ENCODE measurements at regions not wholly inside any gene's neighbourhood (a gene's known extent, or its start where the extent isn't known, plus 50 kb on each side); places are given as distances from the start of the nearest gene placed in this dataset.
"Not testable (repeated sequence)": the region's sequence is repeated elsewhere in the genome, so short reads cannot be mapped to it uniquely, and the experiment has no call there.

DNA sequence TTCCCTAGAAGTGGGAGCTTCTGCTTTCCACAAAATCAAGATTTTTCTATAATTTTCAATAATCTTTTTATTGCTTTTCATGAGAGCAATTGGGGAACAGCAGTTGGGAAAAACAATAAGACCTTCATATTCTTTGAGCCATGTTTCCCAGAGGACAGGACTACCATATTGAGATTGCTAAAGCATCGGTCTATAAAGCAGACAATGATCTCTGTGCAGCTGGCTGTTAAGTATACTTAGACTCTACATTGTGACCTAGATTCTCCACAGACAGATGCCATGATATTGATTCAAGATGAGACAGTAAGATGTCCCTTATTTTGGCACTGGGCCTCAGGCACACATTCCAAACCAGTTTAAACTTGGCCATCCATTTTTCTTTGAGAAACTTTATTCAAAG, 1178.7 kb downstream of the SUCLG1 start:
- no peak for DNase-seq (ENCODE audit: extremely low read depth, insufficient read length)
- TF ChIP-seq, protein P1, sequence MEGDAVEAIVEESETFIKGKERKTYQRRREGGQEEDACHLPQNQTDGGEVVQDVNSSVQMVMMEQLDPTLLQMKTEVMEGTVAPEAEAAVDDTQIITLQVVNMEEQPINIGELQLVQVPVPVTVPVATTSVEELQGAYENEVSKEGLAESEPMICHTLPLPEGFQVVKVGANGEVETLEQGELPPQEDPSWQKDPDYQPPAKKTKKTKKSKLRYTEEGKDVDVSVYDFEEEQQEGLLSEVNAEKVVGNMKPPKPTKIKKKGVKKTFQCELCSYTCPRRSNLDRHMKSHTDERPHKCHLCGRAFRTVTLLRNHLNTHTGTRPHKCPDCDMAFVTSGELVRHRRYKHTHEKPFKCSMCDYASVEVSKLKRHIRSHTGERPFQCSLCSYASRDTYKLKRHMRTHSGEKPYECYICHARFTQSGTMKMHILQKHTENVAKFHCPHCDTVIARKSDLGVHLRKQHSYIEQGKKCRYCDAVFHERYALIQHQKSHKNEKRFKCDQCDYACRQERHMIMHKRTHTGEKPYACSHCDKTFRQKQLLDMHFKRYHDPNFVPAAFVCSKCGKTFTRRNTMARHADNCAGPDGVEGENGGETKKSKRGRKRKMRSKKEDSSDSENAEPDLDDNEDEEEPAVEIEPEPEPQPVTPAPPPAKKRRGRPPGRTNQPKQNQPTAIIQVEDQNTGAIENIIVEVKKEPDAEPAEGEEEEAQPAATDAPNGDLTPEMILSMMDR (IDR thresholded peaks at IDR 0.05; ENCODE audit: insufficient read depth, low read length, poor library complexity, severe bottlenecking): no peak

DNA sequence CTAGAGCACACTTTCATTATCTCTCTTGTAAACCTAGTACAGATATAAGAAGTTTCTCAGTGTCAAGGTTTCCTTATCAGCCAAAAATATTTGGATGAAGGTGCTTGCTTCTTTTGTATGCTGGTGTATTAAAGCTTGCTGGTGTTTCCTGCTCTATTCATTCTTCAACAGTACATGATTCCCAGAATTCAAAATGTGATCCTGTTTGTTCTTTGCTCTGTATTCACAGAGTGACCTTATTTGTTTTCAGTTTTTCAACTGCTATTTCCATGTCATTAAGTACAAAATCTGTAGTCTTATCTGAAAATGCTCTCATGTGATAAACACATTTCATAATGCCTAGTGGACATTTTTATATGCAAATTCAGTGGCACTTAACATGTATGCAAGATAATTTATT, 1185.8 kb downstream of the SUCLG1 start:
- no peaks in the 10 kb centered on the region for H3K36me3 ChIP-seq (ENCODE audit: control insufficient read depth, insufficient read depth, low read length)
- no peak overlapping the region for H3K4me3 ChIP-seq (replicated peaks; ENCODE audit: low read depth, low read length)
- no peak for DNase-seq (ENCODE audit: extremely low read depth, insufficient read length)
- TF ChIP-seq, protein P1 (IDR thresholded peaks at IDR 0.05; ENCODE audit: insufficient read depth, low read length, poor library complexity, severe bottlenecking): no peak
- H3K27me3 ChIP-seq (replicated peaks; ENCODE audit: control insufficient read depth, insufficient read depth, low read length): no peaks in the 10 kb centered on the region

More for the DNA sequence above, 1178.7 kb downstream of the SUCLG1 start:
- no peaks in the 10 kb centered on the region for H3K36me3 ChIP-seq (ENCODE audit: control insufficient read depth, insufficient read depth, low read length)
- no peak overlapping the region for H3K4me3 ChIP-seq (replicated peaks; ENCODE audit: low read depth, low read length)
- H3K27me3 ChIP-seq (replicated peaks; ENCODE audit: control insufficient read depth, insufficient read depth, low read length): no peaks in the 10 kb centered on the region

DNA sequence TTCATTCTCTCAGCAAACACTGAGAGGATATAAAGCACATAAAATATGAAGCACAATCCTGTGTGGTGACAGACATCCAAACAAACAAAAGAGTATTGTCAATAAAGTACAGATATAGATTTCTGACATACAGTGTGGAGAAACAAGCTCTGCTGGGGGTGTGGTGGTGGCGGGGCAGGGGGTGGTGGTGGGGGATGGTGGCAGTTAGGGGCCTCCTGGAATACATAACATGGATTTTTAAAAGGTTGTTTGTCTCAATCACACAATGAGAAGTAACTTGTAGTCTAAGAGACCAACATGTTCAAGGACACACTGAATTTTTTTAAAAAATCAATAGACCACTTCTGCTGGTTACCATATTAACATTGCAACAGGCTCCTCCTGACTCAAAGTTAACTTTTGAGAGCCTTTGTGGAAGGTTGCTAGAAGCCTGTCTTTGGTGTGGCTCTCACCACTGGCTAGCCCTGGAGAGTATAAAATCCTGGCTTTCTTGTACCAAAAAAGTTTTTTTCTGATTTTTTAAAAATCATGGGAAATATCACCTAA, 1197.4 kb downstream of the SUCLG1 start:
- DNase-seq (ENCODE audit: extremely low read depth, insufficient read length): no peak
- Histone ChIP-seq H3K27me3 (replicated peaks; ENCODE audit: control insufficient read depth, insufficient read depth, low read length) (no peaks in the 10 kb centered on the region), H3K36me3 (ENCODE audit: control insufficient read depth, insufficient read depth, low read length) (no peaks in the 10 kb centered on the region), H3K4me3 (replicated peaks; ENCODE audit: low read depth, low read length) (no peak overlapping the region)
- TF ChIP-seq, protein P1 (IDR thresholded peaks at IDR 0.05; ENCODE audit: insufficient read depth, low read length, poor library complexity, severe bottlenecking): no peak

DNA sequence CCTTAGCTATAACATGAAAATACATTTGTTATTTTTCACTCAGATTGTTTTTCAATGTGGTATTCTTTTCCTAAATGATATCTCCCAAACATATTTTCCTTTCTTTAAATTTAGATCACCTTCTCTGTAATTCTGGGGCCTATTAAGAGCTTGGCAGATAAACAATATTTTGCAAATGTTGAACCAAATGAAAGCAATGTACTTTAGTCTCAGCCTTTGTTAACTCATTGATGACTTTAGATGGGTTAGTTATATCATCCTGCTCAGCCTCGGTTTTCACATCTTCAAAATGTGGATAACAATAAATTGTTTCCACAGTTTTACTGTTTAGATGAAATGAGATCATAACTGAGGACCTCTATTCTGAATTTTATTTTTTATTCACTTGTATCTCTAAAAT, 1205.2 kb downstream of the SUCLG1 start:
- no peak for DNase-seq (ENCODE audit: extremely low read depth, insufficient read length)
- no peaks in the 10 kb centered on the region for H3K27me3 ChIP-seq (replicated peaks; ENCODE audit: control insufficient read depth, insufficient read depth, low read length)

DNA sequence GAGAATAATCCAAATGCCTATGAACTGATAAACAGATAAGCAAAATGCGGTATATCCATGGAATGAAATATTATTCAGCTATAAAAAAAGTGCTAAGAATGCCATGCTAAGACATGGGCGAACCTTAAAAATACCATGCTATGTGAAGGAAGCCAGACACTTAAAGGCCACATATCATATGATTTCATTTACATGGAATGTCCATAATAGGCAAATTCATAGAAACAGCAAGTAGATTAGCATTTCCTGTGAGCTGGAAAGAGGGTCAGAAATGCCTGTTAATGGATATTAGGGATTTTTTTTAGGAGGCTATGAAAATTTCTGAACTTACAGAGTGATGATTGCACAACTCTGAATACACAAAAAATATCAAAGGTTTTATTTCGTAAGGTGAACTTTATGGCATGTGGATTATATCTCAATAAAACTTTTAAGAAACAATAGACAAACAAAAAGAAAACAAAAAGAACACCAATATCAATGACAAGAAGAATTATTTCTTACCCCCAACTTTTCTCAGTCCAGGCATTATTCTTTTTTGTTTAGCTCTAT, 1207.7 kb downstream of the SUCLG1 start:
- H3K36me3 ChIP-seq (ENCODE audit: control insufficient read depth, insufficient read depth, low read length): no peaks in the 10 kb centered on the region
- no peaks in the 10 kb centered on the region for H3K27me3 ChIP-seq (replicated peaks; ENCODE audit: control insufficient read depth, insufficient read depth, low read length)
- H3K4me3 ChIP-seq (replicated peaks; ENCODE audit: low read depth, low read length): no peak overlapping the region
- TF ChIP-seq, protein P1 (IDR thresholded peaks at IDR 0.05; ENCODE audit: insufficient read depth, low read length, poor library complexity, severe bottlenecking): no peak
- DNase-seq (ENCODE audit: extremely low read depth, insufficient read length): no peak

More for the DNA sequence above, 1205.2 kb downstream of the SUCLG1 start:
- TF ChIP-seq, protein P1 (IDR thresholded peaks at IDR 0.05; ENCODE audit: insufficient read depth, low read length, poor library complexity, severe bottlenecking): no peak
- Histone ChIP-seq H3K4me3 (replicated peaks; ENCODE audit: low read depth, low read length) (no peak overlapping the region), H3K36me3 (ENCODE audit: control insufficient read depth, insufficient read depth, low read length) (no peaks in the 10 kb centered on the region)

DNA sequence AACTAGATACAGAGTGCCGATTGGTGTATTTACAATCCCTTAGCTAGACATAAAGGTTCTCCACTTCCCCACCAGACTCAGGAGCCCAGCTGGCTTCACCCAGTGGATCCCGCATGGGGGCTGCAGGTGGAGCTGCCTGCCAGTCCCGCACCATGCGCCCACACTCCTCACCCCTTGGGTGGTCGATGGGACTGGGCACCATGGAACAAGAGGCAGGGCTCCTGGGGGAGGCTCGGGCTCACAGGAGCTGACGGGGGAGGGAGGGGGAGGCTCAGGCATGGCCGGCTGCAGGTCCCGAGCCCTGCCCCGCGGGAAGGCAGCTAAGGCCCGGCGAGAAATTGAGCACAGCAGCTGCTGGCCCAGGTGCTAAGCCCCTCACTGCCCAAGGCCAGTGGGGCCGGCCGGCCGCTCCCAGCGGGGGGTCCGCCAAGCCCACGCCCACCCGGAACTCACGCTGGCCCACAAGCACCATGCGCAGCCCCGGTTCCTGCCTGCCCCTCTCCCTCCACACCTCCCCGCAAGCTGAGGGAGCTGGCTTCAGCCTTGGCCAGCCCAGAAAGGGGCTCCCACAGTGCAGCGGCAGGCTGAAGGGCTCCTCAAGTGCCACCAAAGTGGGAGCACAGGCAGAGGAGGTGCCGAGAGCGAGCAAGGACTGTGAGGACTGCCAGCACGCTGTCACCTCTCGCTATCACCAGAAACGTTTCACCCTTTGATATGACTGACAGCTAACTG, 1213.1 kb downstream of the SUCLG1 start:
- not testable (repeated sequence) for H3K27me3 ChIP-seq (replicated peaks; ENCODE audit: control insufficient read depth, insufficient read depth, low read length); H3K4me3 ChIP-seq (replicated peaks; ENCODE audit: low read depth, low read length); H3K36me3 ChIP-seq (ENCODE audit: control insufficient read depth, insufficient read depth, low read length); DNase-seq (ENCODE audit: extremely low read depth, insufficient read length)
